H1 (cell line): ENCODE measurements at regions not wholly inside any gene's neighbourhood (a gene's known extent, or its start where the extent isn't known, plus 50 kb on each side); places are given as distances from the start of the nearest gene placed in this dataset.

Experiments
- CTCF ChIA-PET: fragments of 300-600 bp; sonication (Branson Sonifier 250); formaldehyde crosslinking; loops from one replicate; lab custom pipeline; 2021; ENCODE audit not compliant: partially characterized antibody; lab: Charles Lee
- POLR2A ChIA-PET: fragments of 300-600 bp; sonication (Branson Sonifier 250); formaldehyde crosslinking; loops from one replicate; lab custom pipeline; 2021; ENCODE audit warnings: inconsistent platforms; ENCODE audit not compliant: partially characterized antibody; lab: Charles Lee
- DNase-seq, 2 experiments: peaks; one replicate each; pipeline versions ENCODE4 v3.0.0 to v3.0.0-alpha.2; 2010 to 2022; ENCODE audit warnings: low spot score in 2 of 2, low read depth in 1 of 2, mixed read lengths in 1 of 2
- FAIRE-seq: peaks from 2 replicates; lab custom pipeline; 2011; peaks lifted over from hg19 to GRCh38; lab: Jason Lieb, UNC
- H2AFZ ChIP-seq: 2 replicates; pipeline ENCODE4 v1.8.1; 2012; ENCODE audit warnings: low read length, inconsistent platforms
- H2AK5ac ChIP-seq: 2 replicates; pipeline ENCODE4 v1.6.1; 2013; ENCODE audit warnings: low read depth, low read length
- H2BK120ac ChIP-seq: replicated peaks from 2 replicates; pipeline ENCODE3; 2013; ENCODE audit warnings: low read depth, low read length, inconsistent platforms
- H2BK12ac ChIP-seq: 2 replicates; pipeline ENCODE4 v1.6.1; 2013; ENCODE audit warnings: low read depth, low read length
- H2BK15ac ChIP-seq: 2 replicates; pipeline ENCODE4 v1.6.1; 2013; ENCODE audit warnings: low read length
- H2BK20ac ChIP-seq: 2 replicates; pipeline ENCODE4 v1.6.1; 2013; ENCODE audit warnings: low read length
- H2BK5ac ChIP-seq: 2 replicates; pipeline ENCODE4 v1.6.1; 2013; ENCODE audit warnings: low read depth, low read length
- H3K14ac ChIP-seq: 2 replicates; pipeline ENCODE4 v1.6.1; 2013; ENCODE audit warnings: inconsistent platforms; ENCODE audit not compliant: insufficient read length
- H3K18ac ChIP-seq: 2 replicates; pipeline ENCODE4 v1.6.1; 2013; ENCODE audit warnings: low read length; ENCODE audit errors: extremely low read depth
- H3K23ac ChIP-seq: 2 replicates; pipeline ENCODE4 v1.6.1; 2013; ENCODE audit warnings: inconsistent platforms; ENCODE audit not compliant: insufficient read length
- H3K23me2 ChIP-seq: 2 replicates; pipeline ENCODE4 v1.6.1; 2013; ENCODE audit warnings: low read depth, low read length
- H3K27ac ChIP-seq: 2 replicates; pipeline ENCODE4 v1.6.1; 2011; ENCODE audit warnings: low read depth, low read length, inconsistent platforms
- H3K27me3 ChIP-seq, 4 experiments: replicated peaks in 1 of 4; 1 replicate in 1 of 4; 2 replicates in 3 of 4; pipeline versions ENCODE4 v1.6.1 to v1.8.1; 2011 to 2013; ENCODE audit warnings: low read length in 3 of 4, mild to moderate bottlenecking in 3 of 4, inconsistent platforms in 2 of 4, mixed read lengths in 2 of 4, moderate library complexity in 1 of 4; ENCODE audit not compliant: control insufficient read depth in 3 of 4, insufficient read depth in 3 of 4; ENCODE audit errors: extremely low read depth in 1 of 4
- H3K36me3 ChIP-seq, 4 experiments: 2 replicates each; pipeline versions ENCODE4 v1.6.1 to v1.8.1; 2011 to 2013; ENCODE audit warnings: mild to moderate bottlenecking in 4 of 4, low read length in 3 of 4, moderate library complexity in 2 of 4, control low read depth in 1 of 4, inconsistent platforms in 1 of 4; ENCODE audit not compliant: insufficient read depth in 4 of 4, control insufficient read depth in 2 of 4
- H3K4ac ChIP-seq: replicated peaks from 2 replicates; pipeline ENCODE3; 2013; ENCODE audit warnings: low read length, low read depth, mixed read lengths, inconsistent platforms; ENCODE audit not compliant: insufficient read length
- H3K4me1 ChIP-seq, 4 experiments: replicated peaks in 1 of 4; 1 replicate in 1 of 4; 2 replicates in 3 of 4; pipeline versions ENCODE4 v1.6.1 to v1.8.1; 2011 to 2013; ENCODE audit warnings: low read length in 3 of 4, inconsistent platforms in 2 of 4, mixed read lengths in 1 of 4; ENCODE audit not compliant: insufficient read depth in 4 of 4, control insufficient read depth in 3 of 4
- H3K4me2 ChIP-seq, 2 experiments: 2 replicates each; pipeline versions ENCODE4 v1.6.1 to v1.8.1; 2011 to 2013; ENCODE audit warnings: low read depth in 2 of 2, low read length in 2 of 2, control low read depth in 1 of 2, inconsistent platforms in 1 of 2, mild to moderate bottlenecking in 1 of 2; ENCODE audit not compliant: insufficient read depth in 1 of 2
- H3K4me3 ChIP-seq, 4 experiments: fragments of 200-600, 300-600 bp in 1 of 4; sonication (generic), shearing (Covaris generic), sonication (Bioruptor Twin) in 1 of 4; 2 replicates each; pipeline versions ENCODE4 v1.5.1 to v1.8.1; 2011 to 2016; ENCODE audit warnings: low read length in 4 of 4, low read depth in 3 of 4, control low read depth in 2 of 4, inconsistent platforms in 2 of 4, mild to moderate bottlenecking in 2 of 4, mixed read lengths in 1 of 4, moderate library complexity in 1 of 4; ENCODE audit not compliant: insufficient read depth in 2 of 4; ENCODE audit errors: extremely low read depth in 1 of 4
- H3K56ac ChIP-seq: replicated peaks from 2 replicates; pipeline ENCODE3; 2013; ENCODE audit warnings: low read depth, mild to moderate bottlenecking, mixed read lengths, low read length, inconsistent platforms; ENCODE audit not compliant: insufficient read length
- H3K79me1 ChIP-seq: 2 replicates; pipeline ENCODE4 v1.6.1; 2013; ENCODE audit warnings: low read depth, low read length, control low read depth
- H3K79me2 ChIP-seq, 2 experiments: 2 replicates each; pipeline versions ENCODE4 v1.6.1 to v1.8.1; 2012 to 2013; ENCODE audit warnings: low read length in 2 of 2, mild to moderate bottlenecking in 2 of 2, inconsistent platforms in 1 of 2; ENCODE audit not compliant: insufficient read depth in 2 of 2, control insufficient read depth in 1 of 2
- H3K9ac ChIP-seq, 4 experiments: replicated peaks in 1 of 4; 1 replicate in 1 of 4; 2 replicates in 3 of 4; pipeline versions ENCODE4 v1.6.1 to v1.8.1; 2011 to 2013; ENCODE audit warnings: low read depth in 3 of 4, low read length in 3 of 4, control low read depth in 2 of 4, mild to moderate bottlenecking in 2 of 4, moderate library complexity in 2 of 4, inconsistent platforms in 1 of 4; ENCODE audit errors: extremely low read depth in 1 of 4
- H3K9me3 ChIP-seq, 2 experiments: 2 replicates each; pipeline versions ENCODE4 v1.6.1 to v1.8.1; 2012 to 2013; ENCODE audit warnings: mild to moderate bottlenecking in 2 of 2, moderate library complexity in 2 of 2, control low read depth in 1 of 2, inconsistent platforms in 1 of 2, low read depth in 1 of 2, low read length in 1 of 2, mixed read lengths in 1 of 2; ENCODE audit not compliant: insufficient read depth in 2 of 2
- H4K20me1 ChIP-seq, 2 experiments: replicated peaks in 1 of 2; 2 replicates each; pipeline versions ENCODE3 to v1.8.1; 2011 to 2013; ENCODE audit warnings: inconsistent platforms in 2 of 2, low read length in 2 of 2, mild to moderate bottlenecking in 1 of 2; ENCODE audit not compliant: insufficient read depth in 2 of 2, control insufficient read depth in 1 of 2
- H4K5ac ChIP-seq: 2 replicates; pipeline ENCODE4 v1.6.1; 2013; ENCODE audit warnings: low read length, low read depth, mixed read lengths, inconsistent platforms; ENCODE audit not compliant: insufficient read length
- H4K8ac ChIP-seq: 2 replicates; pipeline ENCODE4 v1.8.0; 2013; ENCODE audit warnings: mild to moderate bottlenecking, moderate library complexity, low read length, inconsistent platforms; ENCODE audit not compliant: insufficient read depth; ENCODE audit errors: extremely low read depth
- H4K91ac ChIP-seq: replicated peaks from 2 replicates; pipeline ENCODE3; 2013; ENCODE audit warnings: low read length, mixed read lengths, inconsistent platforms; ENCODE audit not compliant: insufficient read length
- BACH1 ChIP-seq: IDR thresholded peaks from 2 replicates; pipeline ENCODE4 v1.6.1; 2012; ENCODE audit warnings: low read length, improper control_type of control experiment
- BCL11A ChIP-seq, 2 experiments: IDR thresholded peaks; one replicate each; pipeline ENCODE4 v1.6.1; 2011; ENCODE audit warnings: low read depth in 2 of 2, low read length in 2 of 2, mild to moderate bottlenecking in 2 of 2
- GTF2F1 ChIP-seq: IDR thresholded peaks from 2 replicates; pipeline ENCODE4 v1.6.1; 2012; ENCODE audit warnings: low read depth, low read length, improper control_type of control experiment, borderline replicate concordance
- KDM4A ChIP-seq: IDR thresholded peaks from one replicate; pipeline ENCODE4 v1.7.1; 2012; ENCODE audit warnings: low read depth, mild to moderate bottlenecking, moderate library complexity, low read length, inconsistent platforms; ENCODE audit not compliant: severe bottlenecking
- NANOG ChIP-seq: IDR thresholded peaks from 2 replicates; pipeline ENCODE4 v1.6.1; 2011; ENCODE audit warnings: low read length, low read depth, mild to moderate bottlenecking, inconsistent platforms; ENCODE audit not compliant: insufficient read depth, poor library complexity, severe bottlenecking
- PHF8 ChIP-seq: fragments of 200-600 bp; sonication (generic); conservative IDR thresholded peaks from 2 replicates; pipeline ENCODE4 v1.7.1; 2012; ENCODE audit warnings: low read depth, mild to moderate bottlenecking, inconsistent platforms, low read length, moderate library complexity
- WGBS, 2 experiments: shearing (Covaris generic) in 1 of 2; methylation state at CpG; one replicate each; pipeline versions ENCODE4 v1.1.6 to v1.1.7; 2013 to 2015; ENCODE audit warnings: low lambda C conversion rate in 2 of 2, mixed read lengths in 2 of 2, inconsistent platforms in 1 of 2, low coverage in 1 of 2, missing lambda C conversion rate in 1 of 2; ENCODE audit not compliant: insufficient replicate concordance in 2 of 2, insufficient coverage in 1 of 2, insufficient read length in 1 of 2; ENCODE audit errors: extremely low coverage in 1 of 2, missing lambda C conversion rate in 1 of 2; 5-methylcytosine and 5-hydroxymethylcytosine counted together
- TF ChIP-seq, protein P1 (sequence below): IDR thresholded peaks from 2 replicates; pipeline ENCODE4 v1.6.1; 2012; ENCODE audit warnings: low read length, inconsistent platforms
- TF ChIP-seq, protein P2 (sequence below), 3 experiments: IDR thresholded peaks; 1 replicate in 2 of 3; 2 replicates in 1 of 3; pipeline versions ENCODE4 v1.5.1 to v1.6.1; 2011; ENCODE audit warnings: low read length in 3 of 3, mild to moderate bottlenecking in 3 of 3, inconsistent platforms in 2 of 3, low read depth in 1 of 3, moderate library complexity in 1 of 3; ENCODE audit not compliant: insufficient read depth in 1 of 3; ENCODE audit errors: control extremely low read depth in 1 of 3

GRCh38 chr5:118441034-118441433, 547.3 kb downstream of the DTWD2 start:
- DNase-seq = no peak
- Histone ChIP-seq H2BK5ac (no peak overlapping the region), H3K79me1 (no peaks in the 10 kb centered on the region), H2AK5ac (no peak overlapping the region), H3K4me2 (no peak overlapping the region), H2AFZ (no peak overlapping the region), H3K56ac (no peak overlapping the region), H2BK12ac (no peak overlapping the region), H3K18ac (no peak overlapping the region), H3K4me3 (no peak overlapping the region), H3K9me3 (0 out of 4 replicates have a peak, but pooled peaks cover 0 to 3% of the 10 kb centered on the region in 2 experiments), H2BK15ac (no peak overlapping the region), H3K9ac (no peak overlapping the region), H4K91ac (no peak overlapping the region), H3K23me2 (no peaks in the 10 kb centered on the region), H2BK20ac (no peak overlapping the region), H4K8ac (no peak overlapping the region), H2BK120ac (no peak overlapping the region), H3K4me1 (peaks cover 0 to 3% (median under 1%) of the 10 kb centered on the region in 4 experiments; a peak in 2 of 7 replicates), H4K20me1 (no peaks in the 10 kb centered on the region), H3K23ac (no peak overlapping the region), H3K79me2 (no peaks in the 10 kb centered on the region), H3K14ac (no peak overlapping the region), H4K5ac (no peak overlapping the region), H3K27ac (no peak overlapping the region), H3K36me3 (no peaks in the 10 kb centered on the region; a peak in 2 of 8 replicates), H3K27me3 (no peaks in the 10 kb centered on the region), H3K4ac (no peak overlapping the region)
- ChIA-PET POLR2A (no interaction called here), CTCF (interaction anchor here (0.7 kb wide), 1 partner anchor 1869 kb away, joined by 3 read pairs; no protein-coding TSS in a partner anchor)
- WGBS, 2 experiments = 95% methylated on average over 4 of the region's 4 CpGs; no CpG with 5 or more reads in 1 of the 2 experiments
- no peak for FAIRE-seq
- no peak for TF ChIP-seq KDM4A
- no peak for TF ChIP-seq BCL11A (IDR thresholded peaks at IDR 0.05; ENCODE audit: low read depth in 2 of 2, low read length in 2 of 2)
- TF ChIP-seq, protein P1, sequence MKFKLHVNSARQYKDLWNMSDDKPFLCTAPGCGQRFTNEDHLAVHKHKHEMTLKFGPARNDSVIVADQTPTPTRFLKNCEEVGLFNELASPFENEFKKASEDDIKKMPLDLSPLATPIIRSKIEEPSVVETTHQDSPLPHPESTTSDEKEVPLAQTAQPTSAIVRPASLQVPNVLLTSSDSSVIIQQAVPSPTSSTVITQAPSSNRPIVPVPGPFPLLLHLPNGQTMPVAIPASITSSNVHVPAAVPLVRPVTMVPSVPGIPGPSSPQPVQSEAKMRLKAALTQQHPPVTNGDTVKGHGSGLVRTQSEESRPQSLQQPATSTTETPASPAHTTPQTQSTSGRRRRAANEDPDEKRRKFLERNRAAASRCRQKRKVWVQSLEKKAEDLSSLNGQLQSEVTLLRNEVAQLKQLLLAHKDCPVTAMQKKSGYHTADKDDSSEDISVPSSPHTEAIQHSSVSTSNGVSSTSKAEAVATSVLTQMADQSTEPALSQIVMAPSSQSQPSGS = no peak
- no peak for TF ChIP-seq PHF8
- TF ChIP-seq, protein P2, sequence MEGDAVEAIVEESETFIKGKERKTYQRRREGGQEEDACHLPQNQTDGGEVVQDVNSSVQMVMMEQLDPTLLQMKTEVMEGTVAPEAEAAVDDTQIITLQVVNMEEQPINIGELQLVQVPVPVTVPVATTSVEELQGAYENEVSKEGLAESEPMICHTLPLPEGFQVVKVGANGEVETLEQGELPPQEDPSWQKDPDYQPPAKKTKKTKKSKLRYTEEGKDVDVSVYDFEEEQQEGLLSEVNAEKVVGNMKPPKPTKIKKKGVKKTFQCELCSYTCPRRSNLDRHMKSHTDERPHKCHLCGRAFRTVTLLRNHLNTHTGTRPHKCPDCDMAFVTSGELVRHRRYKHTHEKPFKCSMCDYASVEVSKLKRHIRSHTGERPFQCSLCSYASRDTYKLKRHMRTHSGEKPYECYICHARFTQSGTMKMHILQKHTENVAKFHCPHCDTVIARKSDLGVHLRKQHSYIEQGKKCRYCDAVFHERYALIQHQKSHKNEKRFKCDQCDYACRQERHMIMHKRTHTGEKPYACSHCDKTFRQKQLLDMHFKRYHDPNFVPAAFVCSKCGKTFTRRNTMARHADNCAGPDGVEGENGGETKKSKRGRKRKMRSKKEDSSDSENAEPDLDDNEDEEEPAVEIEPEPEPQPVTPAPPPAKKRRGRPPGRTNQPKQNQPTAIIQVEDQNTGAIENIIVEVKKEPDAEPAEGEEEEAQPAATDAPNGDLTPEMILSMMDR (IDR thresholded peaks at IDR 0.05; ENCODE audit: control extremely low read depth in 1 of 3, insufficient read depth in 1 of 3, low read depth in 1 of 3, low read length in 3 of 3) = no peak
- no peak for TF ChIP-seq NANOG
- no peak for TF ChIP-seq GTF2F1
- TF ChIP-seq BACH1 = no peak
